ENCODE measurements at regions not wholly inside any gene's neighbourhood (a gene's known extent, or its start where the extent isn't known, plus 50 kb on each side); places are given as distances from the start of the nearest gene placed in this dataset.

DNA sequence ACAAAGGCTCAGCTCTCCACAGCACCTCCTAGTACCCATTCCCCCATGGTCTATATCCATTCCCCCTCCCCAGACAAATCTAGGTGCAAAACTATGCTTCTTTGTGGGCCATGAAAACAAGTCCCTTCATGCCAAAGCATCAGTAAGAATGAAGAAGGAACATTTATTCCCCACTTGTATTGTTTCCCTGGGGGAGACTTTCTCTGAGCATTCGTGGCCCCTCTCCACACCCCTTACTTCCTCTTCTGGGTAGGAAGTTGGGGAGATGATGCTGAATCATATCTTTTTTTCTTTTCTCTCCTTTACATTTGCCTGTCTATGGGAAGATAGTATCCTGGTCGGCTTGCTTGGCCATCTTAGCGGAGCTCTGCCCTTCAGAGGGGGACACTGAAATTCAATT lies 246.8 kb downstream of the NSG2 start:
- Mint-ChIP-seq H3K9me3 (peaks cover 4 to 18% of the 10 kb centered on the region in 2 donors), H3K4me1 (ENCODE audit: low read depth in 2 of 2) (no peaks in the 10 kb centered on the region), H3K27ac (no peak overlapping the region), H3K36me3 (ENCODE audit: insufficient read depth) (no peaks in the 10 kb centered on the region), H3K27me3 (no peaks in the 10 kb centered on the region), H3K4me3 (no peak overlapping the region)
- no peak for ATAC-seq (replicated peaks)
- DNase-seq, result no peak

DNA sequence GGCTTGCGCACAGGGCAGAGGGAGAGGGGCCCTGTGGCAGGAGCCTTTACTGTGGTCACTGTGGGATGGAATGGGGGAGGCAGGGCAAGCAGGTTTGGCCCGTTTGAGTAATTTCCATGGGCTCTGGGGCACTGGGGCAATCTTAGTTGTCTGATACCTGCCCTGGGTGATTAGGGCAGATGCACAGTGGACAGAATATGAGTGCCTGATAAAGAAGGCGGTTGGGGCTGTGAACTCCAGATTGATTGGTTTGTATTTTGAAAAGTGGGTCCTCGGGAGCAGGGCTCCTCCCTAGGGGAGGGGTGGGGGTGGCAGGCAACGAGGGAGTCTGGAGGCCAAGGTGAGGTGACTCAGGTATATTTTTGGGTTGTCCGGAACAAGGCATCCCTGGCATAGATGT lies 247.5 kb downstream of the NSG2 start:
- H3K36me3 Mint-ChIP-seq (ENCODE audit: insufficient read depth), result no peaks in the 10 kb centered on the region
- H3K9me3 Mint-ChIP-seq, result peaks cover 4 to 18% of the 10 kb centered on the region in 2 donors
- no peaks in the 10 kb centered on the region for H3K27me3 Mint-ChIP-seq
- DNase-seq, result no peak
- H3K4me1 Mint-ChIP-seq (ENCODE audit: low read depth in 2 of 2), result no peaks in the 10 kb centered on the region
- ATAC-seq (replicated peaks), result no peak
- H3K27ac Mint-ChIP-seq, result no peak overlapping the region
- H3K4me3 Mint-ChIP-seq, result no peak overlapping the region

DNA sequence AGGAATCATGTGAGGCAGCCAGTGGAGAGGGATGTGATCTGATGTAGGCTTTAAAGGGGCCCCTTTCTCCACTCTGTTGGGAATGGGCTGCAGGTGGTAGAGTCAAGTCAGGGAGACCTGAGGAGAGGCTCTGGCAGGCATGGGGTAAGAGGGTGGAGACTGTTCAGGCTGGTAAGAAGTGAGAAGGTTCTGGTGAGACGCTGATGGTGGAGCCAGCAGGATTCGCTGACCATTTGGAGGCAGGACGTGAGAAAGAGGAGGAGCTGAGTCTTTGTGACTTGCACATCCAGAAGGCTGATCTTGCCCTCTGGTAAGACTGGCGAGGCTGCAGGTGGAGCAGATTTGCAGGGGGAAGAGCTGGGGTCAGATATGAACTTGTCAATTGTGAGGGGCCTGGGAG lies 248.0 kb downstream of the NSG2 start:
- Mint-ChIP-seq H3K9me3 (peaks cover 4 to 18% of the 10 kb centered on the region in 2 donors), H3K4me3 (no peak overlapping the region), H3K4me1 (ENCODE audit: low read depth in 2 of 2) (no peaks in the 10 kb centered on the region), H3K27ac (no peak overlapping the region), H3K27me3 (no peaks in the 10 kb centered on the region), H3K36me3 (ENCODE audit: insufficient read depth) (no peaks in the 10 kb centered on the region)
- no peak for DNase-seq
- ATAC-seq (replicated peaks), result no peak

DNA sequence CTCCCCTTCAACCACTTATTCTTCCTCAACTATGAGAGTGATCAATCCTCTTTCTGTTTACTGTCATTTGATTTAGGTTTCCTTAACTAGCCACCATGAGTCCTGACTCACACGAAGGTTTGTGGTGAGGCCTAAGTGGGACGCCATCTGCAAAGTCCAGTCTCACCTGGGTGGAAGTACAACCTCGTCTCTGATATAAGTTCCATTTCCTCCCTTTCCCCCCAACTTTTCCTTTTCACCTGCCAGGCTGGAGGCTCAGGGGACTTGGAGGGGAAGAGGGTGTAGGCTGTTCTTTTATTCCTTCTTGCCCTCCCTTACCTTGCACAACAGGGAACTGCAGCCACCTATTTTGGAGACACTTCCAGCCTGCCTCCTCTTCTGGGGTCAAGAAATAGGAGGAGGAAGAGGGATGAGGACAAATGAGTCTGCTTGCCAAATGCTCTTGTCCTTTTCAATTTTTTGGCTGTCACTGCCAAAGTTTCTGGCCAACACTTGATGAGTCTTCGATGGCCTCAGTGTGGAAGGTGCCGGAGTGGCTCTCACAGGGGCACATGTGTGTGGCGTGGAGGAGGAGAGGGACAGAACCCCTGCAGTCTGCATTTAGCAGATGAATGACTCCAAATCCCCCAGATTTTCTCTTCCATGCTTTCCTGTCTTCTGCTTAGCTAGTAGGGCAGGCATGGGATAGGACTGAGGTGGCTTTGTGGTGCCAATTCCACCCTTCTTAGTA lies 249.6 kb downstream of the NSG2 start:
- Mint-ChIP-seq H3K27me3 (no peaks in the 10 kb centered on the region), H3K36me3 (ENCODE audit: insufficient read depth) (no peaks in the 10 kb centered on the region), H3K9me3 (peaks cover 4 to 18% of the 10 kb centered on the region in 2 donors), H3K4me1 (ENCODE audit: low read depth in 2 of 2) (no peaks in the 10 kb centered on the region), H3K27ac (no peak overlapping the region), H3K4me3 (no peak overlapping the region)
- ATAC-seq (replicated peaks) (no peak), DNase-seq (no peak)

DNA sequence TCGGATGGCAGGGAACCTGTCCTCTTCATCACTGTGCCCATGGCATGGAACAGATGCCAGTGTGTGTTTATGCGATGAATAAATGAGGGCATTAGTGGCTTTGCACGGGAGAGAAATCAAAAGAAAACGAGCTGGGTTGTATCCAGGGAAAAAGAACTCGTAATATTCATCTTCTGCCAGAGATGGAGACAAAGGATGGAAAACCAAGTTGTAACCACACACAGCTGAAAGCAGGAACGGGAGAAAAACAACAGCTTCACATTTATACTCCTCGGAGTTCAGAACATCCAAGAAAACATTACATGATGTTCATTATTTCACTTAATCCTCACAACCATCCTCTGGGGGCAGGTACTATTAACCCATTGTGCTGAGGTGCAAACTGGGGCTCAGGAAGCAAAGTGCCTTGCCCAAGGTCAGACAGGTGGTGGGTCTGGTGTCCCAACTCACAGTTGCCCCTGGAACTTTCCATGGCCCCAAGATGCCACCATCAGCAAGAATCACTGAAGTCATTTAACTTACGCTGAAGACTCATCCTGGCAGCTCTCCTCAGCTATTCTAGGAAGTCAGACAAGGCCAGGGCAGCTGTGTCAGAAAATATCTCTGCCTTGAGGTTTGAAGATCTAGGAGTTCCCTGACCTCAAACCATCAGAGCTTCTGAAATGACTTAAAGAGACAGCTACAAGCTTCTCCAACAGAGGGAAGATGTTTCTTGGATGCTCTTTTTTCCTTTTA lies 250.4 kb downstream of the NSG2 start:
- Mint-ChIP-seq H3K9me3 (peaks cover 4 to 18% of the 10 kb centered on the region in 2 donors), H3K27me3 (no peaks in the 10 kb centered on the region), H3K27ac (no peak overlapping the region), H3K36me3 (ENCODE audit: insufficient read depth) (no peaks in the 10 kb centered on the region), H3K4me1 (ENCODE audit: low read depth in 2 of 2) (no peaks in the 10 kb centered on the region), H3K4me3 (no peak overlapping the region)
- DNase-seq (no peak), ATAC-seq (replicated peaks) (no peak)

DNA sequence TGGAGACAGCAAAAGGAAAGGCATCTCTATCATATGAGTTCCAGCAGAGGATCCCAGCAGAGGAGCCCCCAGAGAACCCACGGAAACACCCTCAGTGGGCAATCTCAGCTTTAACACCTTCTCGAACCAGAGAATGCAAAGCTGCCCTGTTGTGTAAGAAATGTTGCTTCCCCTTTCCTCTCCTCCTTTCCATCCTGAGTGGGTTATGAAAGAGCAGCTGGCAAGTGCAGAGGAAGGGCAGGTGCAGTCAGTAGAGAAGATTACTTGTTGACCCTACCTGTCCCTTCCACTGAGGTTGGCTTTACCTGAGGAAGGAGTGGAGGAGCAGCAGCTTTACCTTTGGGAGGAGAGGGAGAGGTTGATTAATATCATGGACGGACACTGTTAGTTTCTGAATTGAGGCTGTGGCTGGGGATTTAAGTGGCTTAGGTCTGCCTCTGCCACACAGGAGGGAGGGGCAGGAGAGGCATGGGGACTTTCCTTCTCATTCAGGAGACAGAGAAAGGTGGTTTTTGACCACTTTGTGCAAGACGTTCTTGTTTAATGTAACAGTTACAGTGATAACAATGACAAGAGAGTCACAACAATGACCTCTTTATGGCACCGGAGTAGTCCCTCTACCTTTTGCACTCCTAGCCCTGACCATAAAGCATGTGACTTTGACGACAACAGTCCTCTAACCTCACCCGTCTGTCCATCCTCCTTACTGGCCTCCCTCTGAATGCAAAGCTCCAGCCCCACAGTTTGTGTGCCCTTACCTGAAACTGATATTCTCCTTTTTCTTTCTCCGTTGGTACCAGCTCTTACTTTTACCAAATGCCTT lies 254.8 kb downstream of the NSG2 start:
- no peak overlapping the region for H3K4me3 Mint-ChIP-seq
- no peak overlapping the region for H3K27ac Mint-ChIP-seq
- H3K9me3 Mint-ChIP-seq, result no peaks in the 10 kb centered on the region
- DNase-seq (no peak), ATAC-seq (replicated peaks) (no peak)
- peaks cover 0 to 24% of the 10 kb centered on the region in 2 donors for H3K27me3 Mint-ChIP-seq
- H3K4me1 Mint-ChIP-seq (ENCODE audit: low read depth in 2 of 2), result no peaks in the 10 kb centered on the region
- no peaks in the 10 kb centered on the region for H3K36me3 Mint-ChIP-seq (ENCODE audit: insufficient read depth)

DNA sequence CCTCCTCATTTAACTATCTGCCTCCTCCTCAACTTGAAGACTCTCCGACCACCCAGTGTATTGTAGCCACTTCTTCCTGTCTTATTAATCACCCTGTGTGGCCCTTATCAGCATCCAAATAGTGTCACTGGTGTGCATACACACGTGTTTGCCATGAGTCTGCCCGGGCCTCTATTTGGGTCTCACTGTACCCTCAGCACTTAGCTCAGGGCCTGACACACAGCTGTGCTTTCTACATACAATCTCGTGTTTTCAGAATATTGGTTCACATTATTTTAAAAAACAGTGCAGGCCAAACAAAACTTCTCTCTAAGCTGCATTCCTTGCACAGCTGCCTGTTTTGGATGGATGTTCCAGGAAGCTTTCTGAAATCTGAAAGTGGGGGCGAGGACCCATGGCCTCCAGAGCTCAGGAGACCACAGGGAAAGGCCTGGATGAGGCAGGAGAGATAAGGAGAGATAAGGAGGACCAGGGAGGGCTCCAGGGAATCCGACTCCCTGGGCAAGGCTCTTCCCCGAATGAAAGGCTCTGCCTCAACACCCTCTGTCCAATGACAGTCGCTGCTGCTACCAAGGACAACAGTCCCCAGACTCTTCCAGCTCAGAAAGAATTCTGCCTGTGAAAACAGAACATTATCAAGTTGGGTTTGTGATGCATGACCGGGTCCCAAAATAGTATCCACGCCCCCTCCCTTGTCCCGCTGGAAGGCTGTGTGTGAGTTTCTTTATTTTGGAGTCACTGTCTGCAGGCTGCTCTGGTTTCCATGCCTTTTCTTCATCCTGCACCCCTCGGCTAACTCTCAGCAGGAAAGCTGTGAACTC lies 255.6 kb downstream of the NSG2 start:
- no peak overlapping the region for H3K27ac Mint-ChIP-seq
- H3K9me3 Mint-ChIP-seq, result no peaks in the 10 kb centered on the region

DNA sequence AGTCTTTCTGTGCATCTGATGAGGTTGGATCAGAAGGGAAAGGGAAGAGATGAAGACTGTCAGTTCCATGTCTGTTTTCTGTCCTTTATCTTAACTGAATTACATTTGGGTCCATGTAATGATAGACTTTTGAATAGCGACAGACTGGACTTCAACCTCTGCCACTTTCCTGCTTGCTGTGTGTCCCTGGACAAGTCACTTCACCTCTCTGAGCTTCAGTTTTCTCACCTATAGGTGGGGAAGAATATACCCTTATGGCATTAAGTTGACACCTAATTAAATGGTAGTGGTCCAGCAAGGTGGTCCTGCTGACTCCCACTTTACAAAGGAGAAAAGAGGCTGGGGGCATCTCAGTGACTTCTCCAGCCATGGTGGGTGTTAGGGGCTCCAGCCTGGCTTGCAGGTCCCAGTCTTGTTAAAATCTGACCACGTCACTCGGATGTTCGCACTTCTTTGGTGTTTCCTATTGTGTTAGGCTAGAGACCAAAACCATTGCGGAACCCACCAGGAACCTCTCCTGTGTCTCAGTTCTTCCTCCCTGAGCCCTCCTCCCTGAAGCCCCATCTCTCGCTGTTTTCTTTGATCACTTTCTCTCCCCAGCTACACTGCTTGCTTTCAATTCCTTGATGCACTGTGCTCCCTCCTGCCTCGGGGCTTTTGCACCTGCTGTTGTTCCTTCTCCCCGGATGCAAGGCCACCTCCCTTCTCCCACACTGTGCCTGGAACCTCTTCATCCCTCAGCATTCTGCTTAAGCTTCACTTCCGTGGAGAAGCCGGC lies 256.5 kb downstream of the NSG2 start:
- no peak for DNase-seq
- Mint-ChIP-seq H3K27me3 (peaks cover 0 to 28% of the 10 kb centered on the region in 2 donors), H3K36me3 (ENCODE audit: insufficient read depth) (no peaks in the 10 kb centered on the region), H3K4me3 (no peak overlapping the region), H3K4me1 (ENCODE audit: low read depth in 2 of 2) (no peaks in the 10 kb centered on the region), H3K9me3 (peaks cover 0 to 2% of the 10 kb centered on the region in 2 donors), H3K27ac (no peak overlapping the region)
- no peak for ATAC-seq (replicated peaks)

More for the DNA sequence above, 255.6 kb downstream of the NSG2 start:
- DNase-seq, result no peak
- Mint-ChIP-seq H3K36me3 (ENCODE audit: insufficient read depth) (no peaks in the 10 kb centered on the region), H3K4me1 (ENCODE audit: low read depth in 2 of 2) (no peaks in the 10 kb centered on the region), H3K27me3 (peaks cover 0 to 28% of the 10 kb centered on the region in 2 donors), H3K4me3 (no peak overlapping the region)
- no peak for ATAC-seq (replicated peaks)

DNA sequence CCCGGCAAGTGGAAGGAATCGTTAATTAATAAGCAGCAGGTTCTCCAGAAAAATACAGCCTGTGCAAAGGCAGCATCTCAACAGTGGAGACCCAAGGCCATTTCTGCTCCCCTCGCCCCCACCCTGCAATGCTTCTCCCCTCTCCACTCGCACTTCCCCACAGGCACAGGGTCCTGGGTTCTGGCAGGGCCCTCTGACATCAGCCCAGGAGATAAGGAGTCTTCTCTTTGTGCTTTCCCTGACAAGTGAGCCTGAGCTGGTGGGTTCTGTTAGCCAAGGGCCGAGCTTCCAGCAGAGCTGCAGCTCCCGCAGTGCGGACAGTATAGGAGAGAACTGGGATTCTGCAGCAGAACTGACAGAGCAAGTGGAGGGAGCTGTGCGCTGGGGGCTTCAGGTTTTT lies 257.5 kb downstream of the NSG2 start:
- ATAC-seq (replicated peaks) (no peak), DNase-seq (no peak)
- no peak overlapping the region for H3K4me3 Mint-ChIP-seq
- no peaks in the 10 kb centered on the region for H3K4me1 Mint-ChIP-seq (ENCODE audit: low read depth in 2 of 2)
- no peak overlapping the region for H3K27ac Mint-ChIP-seq
- H3K36me3 Mint-ChIP-seq (ENCODE audit: insufficient read depth), result no peaks in the 10 kb centered on the region
- peaks cover 0 to 28% of the 10 kb centered on the region in 2 donors for H3K27me3 Mint-ChIP-seq
- peaks cover 0 to 2% of the 10 kb centered on the region in 2 donors for H3K9me3 Mint-ChIP-seq

DNA sequence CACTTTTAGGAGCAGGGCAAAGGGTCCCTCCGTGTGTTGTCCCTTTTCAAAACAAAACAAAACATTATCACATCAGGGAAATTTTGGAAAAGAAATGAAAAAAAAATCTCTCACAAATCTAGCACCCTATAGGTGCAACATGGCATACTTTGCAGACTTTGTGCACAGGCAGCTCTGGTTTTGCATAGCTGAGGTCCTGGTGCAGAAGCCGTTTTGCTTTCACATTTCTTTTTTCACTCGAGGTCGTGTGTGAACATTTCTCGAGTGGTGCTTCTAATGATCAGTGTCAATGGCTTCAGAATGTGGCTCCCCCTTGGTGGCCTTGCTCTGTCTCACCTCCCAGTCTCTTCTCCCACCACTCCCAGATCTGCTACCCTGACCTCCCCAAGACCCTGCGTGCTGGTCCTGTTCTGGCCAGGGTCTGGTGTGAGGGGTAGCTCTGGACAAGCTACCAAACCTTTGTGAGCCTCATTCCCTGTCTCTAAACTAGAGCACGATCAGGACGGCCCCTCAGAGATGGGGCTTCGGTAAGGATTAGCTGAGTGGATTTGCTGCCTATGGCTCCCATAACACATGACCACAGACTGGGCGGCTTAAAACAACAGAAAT lies 258.0 kb downstream of the NSG2 start:
- H3K4me1 Mint-ChIP-seq (ENCODE audit: low read depth in 2 of 2), result no peaks in the 10 kb centered on the region

DNA sequence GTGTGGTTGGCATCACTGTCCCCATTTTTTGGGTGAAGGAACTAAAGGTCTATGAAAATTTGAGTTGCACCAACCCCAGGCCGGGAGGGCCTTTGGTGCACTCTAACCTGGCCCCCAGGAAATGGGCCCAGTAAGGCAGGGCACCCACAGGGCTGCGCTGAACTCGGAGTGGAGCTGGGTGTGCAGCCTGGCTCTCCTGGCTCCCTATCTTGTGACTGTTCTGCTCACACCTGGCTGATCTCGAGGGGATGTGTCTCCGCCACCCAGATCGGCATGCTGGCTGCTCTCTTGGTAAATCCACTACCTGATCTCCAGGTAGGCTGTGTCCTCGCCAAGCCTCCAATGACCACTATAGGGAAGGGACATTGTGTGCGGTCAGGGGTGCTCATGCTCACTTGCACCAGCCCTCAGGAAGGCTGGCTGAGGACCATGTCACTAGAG lies 259.8 kb downstream of the NSG2 start:
- ATAC-seq (replicated peaks) (no peak), DNase-seq (no peak)
- Mint-ChIP-seq H3K36me3 (ENCODE audit: insufficient read depth) (no peaks in the 10 kb centered on the region), H3K27me3 (peaks cover under 1 to 43% of the 10 kb centered on the region in 2 donors), H3K27ac (no peak overlapping the region), H3K4me3 (no peak overlapping the region), H3K9me3 (peaks cover 0 to 2% of the 10 kb centered on the region in 2 donors), H3K4me1 (ENCODE audit: low read depth in 2 of 2) (no peaks in the 10 kb centered on the region)

More for the DNA sequence above, 258.0 kb downstream of the NSG2 start:
- Mint-ChIP-seq H3K4me3 (no peak overlapping the region), H3K36me3 (ENCODE audit: insufficient read depth) (no peaks in the 10 kb centered on the region), H3K27me3 (peaks cover 0 to 28% of the 10 kb centered on the region in 2 donors), H3K27ac (no peak overlapping the region), H3K9me3 (peaks cover 0 to 2% of the 10 kb centered on the region in 2 donors)
- no peak for ATAC-seq (replicated peaks)
- no peak for DNase-seq
